LNCAP (cell line): ENCODE measurements at regions not wholly inside any gene's neighbourhood (a gene's known extent, or its start where the extent isn't known, plus 50 kb on each side); places are given as distances from the start of the nearest gene placed in this dataset.

Experiments
- TF ChIP-seq, protein P1 (sequence below): fragments of 450-650 bp; IDR thresholded peaks from 2 replicates; pipeline ENCODE4 v1.5.1; 2017; ENCODE audit warnings: mild to moderate bottlenecking

DNA sequence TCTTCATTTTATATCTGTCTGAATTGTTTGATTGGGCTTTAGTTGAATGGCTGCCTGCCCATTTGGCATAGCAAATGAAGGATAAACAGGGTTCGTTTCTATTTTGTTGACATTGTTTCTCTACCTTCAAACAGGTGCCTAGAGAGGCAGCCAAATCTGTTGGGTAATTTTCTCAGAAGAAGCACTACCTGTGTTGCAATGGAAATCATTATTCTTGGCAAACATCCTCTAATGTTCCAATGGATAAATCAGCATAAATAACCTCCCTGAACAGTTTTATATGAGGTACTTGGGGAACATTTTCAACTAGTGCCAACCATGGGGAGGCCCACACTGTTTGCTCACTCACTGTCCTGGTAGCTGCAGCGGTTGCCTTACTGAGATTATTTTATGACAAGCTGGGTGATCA lies 64.4 kb upstream of the PLPP4 start:
- TF ChIP-seq, protein P1, sequence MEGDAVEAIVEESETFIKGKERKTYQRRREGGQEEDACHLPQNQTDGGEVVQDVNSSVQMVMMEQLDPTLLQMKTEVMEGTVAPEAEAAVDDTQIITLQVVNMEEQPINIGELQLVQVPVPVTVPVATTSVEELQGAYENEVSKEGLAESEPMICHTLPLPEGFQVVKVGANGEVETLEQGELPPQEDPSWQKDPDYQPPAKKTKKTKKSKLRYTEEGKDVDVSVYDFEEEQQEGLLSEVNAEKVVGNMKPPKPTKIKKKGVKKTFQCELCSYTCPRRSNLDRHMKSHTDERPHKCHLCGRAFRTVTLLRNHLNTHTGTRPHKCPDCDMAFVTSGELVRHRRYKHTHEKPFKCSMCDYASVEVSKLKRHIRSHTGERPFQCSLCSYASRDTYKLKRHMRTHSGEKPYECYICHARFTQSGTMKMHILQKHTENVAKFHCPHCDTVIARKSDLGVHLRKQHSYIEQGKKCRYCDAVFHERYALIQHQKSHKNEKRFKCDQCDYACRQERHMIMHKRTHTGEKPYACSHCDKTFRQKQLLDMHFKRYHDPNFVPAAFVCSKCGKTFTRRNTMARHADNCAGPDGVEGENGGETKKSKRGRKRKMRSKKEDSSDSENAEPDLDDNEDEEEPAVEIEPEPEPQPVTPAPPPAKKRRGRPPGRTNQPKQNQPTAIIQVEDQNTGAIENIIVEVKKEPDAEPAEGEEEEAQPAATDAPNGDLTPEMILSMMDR = no peak

DNA sequence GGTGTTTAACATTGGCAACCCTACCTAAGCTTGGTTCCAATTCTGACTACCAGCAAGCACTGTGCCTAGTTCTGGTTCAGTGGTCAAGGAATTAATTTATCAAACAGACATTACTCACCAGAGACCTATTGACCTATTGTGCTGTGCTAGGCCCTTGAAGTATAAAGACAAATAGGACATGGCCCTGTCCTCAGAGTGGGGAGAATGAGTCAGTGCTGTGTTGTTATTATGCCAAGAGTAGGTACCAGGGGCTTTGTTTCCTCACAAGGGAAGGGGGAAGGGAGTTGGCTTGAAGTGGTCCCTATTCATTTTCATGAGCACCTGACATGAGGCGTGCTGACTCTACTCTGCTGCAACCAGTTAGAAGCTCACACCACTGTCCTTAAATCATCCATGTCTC lies 62.6 kb upstream of the PLPP4 start:
- TF ChIP-seq, protein P1 = no peak

DNA sequence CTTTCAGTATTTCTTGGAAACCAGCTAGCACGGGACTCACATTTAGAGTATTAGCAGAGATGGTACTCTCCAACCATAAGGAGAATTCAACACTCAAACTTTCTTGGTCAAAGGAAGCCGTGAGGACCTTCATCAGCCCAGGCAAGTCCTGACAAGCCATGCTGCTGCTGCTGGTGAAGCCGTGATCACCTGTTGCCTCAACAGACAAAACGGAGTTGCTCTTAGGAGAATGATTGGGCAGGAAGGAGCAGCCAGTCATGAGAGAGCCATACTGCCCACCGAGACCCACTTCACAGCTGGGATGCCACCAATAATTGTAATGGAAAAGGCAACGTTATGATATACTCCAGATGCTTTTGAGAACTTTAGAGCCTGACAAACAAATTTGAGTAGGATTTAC lies 60.8 kb upstream of the PLPP4 start:
- TF ChIP-seq, protein P1 = no peak

DNA sequence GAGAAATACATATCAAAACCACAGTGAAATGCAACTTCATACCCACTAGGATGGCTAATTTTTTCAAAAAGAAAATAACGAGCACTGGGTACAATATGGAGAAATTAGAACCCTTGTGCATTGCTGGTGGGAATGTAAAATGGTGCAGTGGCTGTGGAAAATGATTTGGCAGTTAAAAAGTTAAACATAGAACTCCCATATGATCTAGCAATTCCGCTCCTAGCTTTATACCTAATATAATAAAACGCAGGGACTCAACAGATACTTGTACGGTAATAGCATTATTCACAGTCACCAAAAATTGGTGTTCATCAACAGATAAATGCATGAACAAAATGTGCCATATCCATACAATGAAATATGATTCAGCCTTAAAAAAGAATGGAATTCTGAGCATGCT lies 58.8 kb upstream of the PLPP4 start:
- TF ChIP-seq, protein P1 = no peak

DNA sequence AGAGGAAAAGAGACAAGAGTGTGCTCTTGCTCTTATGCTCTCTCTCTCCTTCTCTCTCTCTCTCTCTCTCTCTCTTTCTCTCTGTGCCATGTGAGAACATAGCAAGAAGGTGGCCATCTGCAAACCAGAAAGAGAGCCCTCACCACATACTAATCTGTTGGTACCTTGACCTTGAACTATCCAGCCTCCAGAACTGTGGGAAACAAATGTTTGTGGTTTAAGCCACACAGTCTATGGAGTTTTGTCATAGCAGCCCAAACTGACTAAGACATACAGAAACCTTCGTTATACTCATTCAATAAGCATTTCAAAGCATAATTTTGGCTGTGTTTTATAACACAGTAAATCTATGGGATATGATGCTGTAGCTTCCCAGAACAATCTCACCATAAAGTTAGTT lies 56.4 kb upstream of the PLPP4 start:
- TF ChIP-seq, protein P1 = no peak

DNA sequence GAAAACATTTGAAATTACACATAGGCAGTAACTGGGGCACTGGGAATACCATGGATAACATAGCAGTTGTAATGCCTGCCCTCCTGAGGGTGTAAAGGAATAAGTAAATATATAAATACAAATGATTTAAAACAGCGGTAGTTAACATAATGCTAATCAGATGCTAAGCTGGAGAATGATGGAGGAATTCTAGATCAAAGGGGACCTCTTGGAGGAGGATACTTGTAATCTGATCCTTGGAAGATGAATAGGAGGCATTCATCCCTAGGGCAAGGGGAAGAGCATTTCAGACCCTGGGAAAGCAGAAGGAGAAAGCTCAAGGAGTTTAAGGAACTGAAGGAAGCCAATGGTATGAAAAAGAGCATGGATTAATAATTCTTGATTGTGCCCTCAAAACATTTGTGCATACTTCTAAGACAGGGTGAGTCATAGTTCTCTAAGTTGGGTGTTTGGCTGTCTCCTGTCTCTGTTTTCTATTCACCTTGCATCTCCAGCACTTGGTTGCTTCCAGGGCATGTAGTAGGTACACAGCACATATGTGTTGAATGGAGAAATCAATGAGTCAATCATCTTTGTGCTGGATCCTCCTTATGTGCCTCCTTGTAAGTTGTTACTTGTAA lies 54.8 kb upstream of the PLPP4 start:
- TF ChIP-seq, protein P1 = no peak

DNA sequence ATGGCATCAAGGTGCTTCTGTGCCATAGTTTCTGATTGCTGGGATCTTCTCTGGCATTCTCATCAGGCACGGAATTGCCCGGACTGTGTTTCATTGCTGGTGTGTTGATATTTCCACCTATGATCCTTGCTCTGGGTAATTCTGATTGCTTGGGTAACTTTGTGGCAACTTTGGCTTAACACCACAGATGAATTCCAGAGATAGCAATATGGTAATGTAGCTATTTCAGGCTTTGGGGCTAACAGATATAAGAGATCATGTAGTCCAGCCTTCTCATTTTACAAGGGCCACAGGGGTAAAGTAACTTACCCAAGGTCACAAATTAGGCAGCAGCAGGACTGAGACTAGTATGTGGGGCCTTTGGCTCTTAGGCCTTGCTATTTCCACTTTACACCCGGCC lies 53.9 kb upstream of the PLPP4 start:
- TF ChIP-seq, protein P1 = no peak

DNA sequence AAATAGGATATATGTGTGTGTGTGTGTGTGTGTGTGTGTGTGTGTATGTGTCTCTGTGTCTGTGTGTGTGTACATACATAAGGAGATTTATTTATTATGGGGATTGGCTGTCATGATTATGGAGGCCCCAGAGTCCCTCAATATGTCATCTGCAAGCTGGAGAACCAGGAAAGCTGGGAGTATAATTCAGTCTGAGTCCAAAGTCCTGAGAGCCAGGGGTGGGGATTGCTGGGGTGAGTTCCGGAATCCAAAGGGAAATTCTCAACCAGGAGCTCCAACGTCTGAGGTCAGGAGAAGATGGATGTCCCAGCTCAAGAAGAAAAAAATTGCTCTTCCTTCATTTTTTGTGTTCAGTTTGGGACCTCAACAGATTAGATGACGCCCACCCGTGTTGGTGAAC lies 50.7 kb upstream of the PLPP4 start:
- TF ChIP-seq, protein P1 = no peak
